Neuronal stem cell (in vitro differentiated cells): ENCODE measurements at regions not wholly inside any gene's neighbourhood (a gene's known extent, or its start where the extent isn't known, plus 50 kb on each side); places are given as distances from the start of the nearest gene placed in this dataset.

Experiments
- DNase-seq: peaks from one replicate; pipeline ENCODE4 v3.0.0-alpha.2; 2013; ENCODE audit warnings: low spot score
- H2AFZ ChIP-seq: one replicate; pipeline ENCODE4 v1.6.1; 2013; ENCODE audit warnings: mild to moderate bottlenecking, low read length, inconsistent platforms
- H2AK5ac ChIP-seq: 2 replicates; pipeline ENCODE4 v1.6.1; 2013; ENCODE audit warnings: low read depth, mild to moderate bottlenecking, inconsistent platforms, low read length, moderate library complexity, mixed read lengths
- H2BK120ac ChIP-seq: 2 replicates; pipeline ENCODE4 v1.6.1; 2013; ENCODE audit warnings: low read depth, mild to moderate bottlenecking, inconsistent platforms, low read length, moderate library complexity, mixed read lengths
- H2BK12ac ChIP-seq: one replicate; pipeline ENCODE4 v1.6.1; 2013; ENCODE audit warnings: low read length, inconsistent platforms
- H2BK15ac ChIP-seq: 2 replicates; pipeline ENCODE4 v1.6.1; 2013; ENCODE audit warnings: mild to moderate bottlenecking, low read length, inconsistent platforms, mixed read lengths
- H2BK5ac ChIP-seq: one replicate; pipeline ENCODE4 v1.6.1; 2013; ENCODE audit warnings: inconsistent platforms, mild to moderate bottlenecking, low read length, moderate library complexity
- H3K14ac ChIP-seq: one replicate; pipeline ENCODE4 v1.6.1; 2013; ENCODE audit warnings: low read length, inconsistent platforms
- H3K18ac ChIP-seq: 2 replicates; pipeline ENCODE4 v1.6.1; 2013; ENCODE audit warnings: low read length, inconsistent platforms
- H3K23ac ChIP-seq: 2 replicates; pipeline ENCODE4 v1.6.1; 2013; ENCODE audit warnings: low read depth, mild to moderate bottlenecking, mixed read lengths, low read length, inconsistent platforms; ENCODE audit not compliant: poor library complexity
- H3K27ac ChIP-seq: replicated peaks from 3 replicates; pipeline ENCODE4 v1.5.1; 2013; ENCODE audit warnings: low read length, inconsistent platforms
- H3K27me3 ChIP-seq, 3 experiments: 2 replicates each; pipeline ENCODE4 v1.6.1; 2013; ENCODE audit warnings: low read length in 3 of 3, mild to moderate bottlenecking in 2 of 3, inconsistent platforms in 1 of 3, low read depth in 1 of 3, mixed read lengths in 1 of 3, moderate library complexity in 1 of 3; ENCODE audit not compliant: control insufficient read depth in 3 of 3, insufficient read depth in 3 of 3
- H3K36me3 ChIP-seq, 2 donors: replicated peaks in 1 of 2; 2 replicates each; pipeline ENCODE4 v1.6.1; 2013; ENCODE audit warnings: low read length in 2 of 2; ENCODE audit not compliant: control insufficient read depth in 2 of 2, insufficient read depth in 2 of 2
- H3K4ac ChIP-seq: 2 replicates; pipeline ENCODE4 v1.6.1; 2013; ENCODE audit warnings: inconsistent platforms, mild to moderate bottlenecking, low read length, moderate library complexity
- H3K4me1 ChIP-seq, 2 donors: 1 replicate in 1 of 2; 2 replicates in 1 of 2; pipeline ENCODE4 v1.6.1; 2013; ENCODE audit warnings: low read length in 2 of 2, low read depth in 1 of 2; ENCODE audit not compliant: control insufficient read depth in 2 of 2, insufficient read depth in 1 of 2
- H3K4me2 ChIP-seq: one replicate; pipeline ENCODE4 v1.6.1; 2013; ENCODE audit warnings: mild to moderate bottlenecking, low read length, inconsistent platforms; ENCODE audit not compliant: insufficient read depth, poor library complexity, severe bottlenecking
- H3K4me3 ChIP-seq, 2 donors: 2 replicates each; pipeline ENCODE4 v1.5.1; 2013; ENCODE audit warnings: low read length in 2 of 2, mild to moderate bottlenecking in 2 of 2, inconsistent platforms in 1 of 2, moderate library complexity in 1 of 2
- H3K79me1 ChIP-seq: one replicate; pipeline ENCODE4 v1.6.1; 2013; ENCODE audit warnings: low read depth, mild to moderate bottlenecking, inconsistent platforms, low read length, moderate library complexity
- H3K9ac ChIP-seq: one replicate; pipeline ENCODE4 v1.6.1; 2013; ENCODE audit warnings: mild to moderate bottlenecking, low read depth, low read length, inconsistent platforms; ENCODE audit not compliant: poor library complexity
- H3K9me3 ChIP-seq, 2 donors: replicated peaks in 1 of 2; 2 replicates each; pipeline versions ENCODE3 to v1.6.1; 2013; ENCODE audit warnings: low read length in 2 of 2, mild to moderate bottlenecking in 2 of 2, inconsistent platforms in 1 of 2, low read depth in 1 of 2, mixed read lengths in 1 of 2, moderate library complexity in 1 of 2; ENCODE audit not compliant: control insufficient read depth in 2 of 2, insufficient read depth in 1 of 2
- H4K8ac ChIP-seq: one replicate; pipeline ENCODE4 v1.6.1; 2013; ENCODE audit warnings: low read depth, mild to moderate bottlenecking, inconsistent platforms, low read length, moderate library complexity
- H4K91ac ChIP-seq: one replicate; pipeline ENCODE4 v1.6.1; 2013; ENCODE audit warnings: low read length, low read depth, mild to moderate bottlenecking, inconsistent platforms; ENCODE audit not compliant: poor library complexity
- WGBS, 2 donors: extraction: QIAGEN DNeasy Blood & Tissue Kit; methylation state at CpG; one replicate each; pipeline ENCODE4 v1.1.7; 2013; ENCODE audit warnings: missing lambda C conversion rate in 2 of 2, mixed read lengths in 1 of 2; ENCODE audit not compliant: insufficient read length in 2 of 2, insufficient replicate concordance in 1 of 2; ENCODE audit errors: extremely low coverage in 2 of 2; 5-methylcytosine and 5-hydroxymethylcytosine counted together

DNA sequence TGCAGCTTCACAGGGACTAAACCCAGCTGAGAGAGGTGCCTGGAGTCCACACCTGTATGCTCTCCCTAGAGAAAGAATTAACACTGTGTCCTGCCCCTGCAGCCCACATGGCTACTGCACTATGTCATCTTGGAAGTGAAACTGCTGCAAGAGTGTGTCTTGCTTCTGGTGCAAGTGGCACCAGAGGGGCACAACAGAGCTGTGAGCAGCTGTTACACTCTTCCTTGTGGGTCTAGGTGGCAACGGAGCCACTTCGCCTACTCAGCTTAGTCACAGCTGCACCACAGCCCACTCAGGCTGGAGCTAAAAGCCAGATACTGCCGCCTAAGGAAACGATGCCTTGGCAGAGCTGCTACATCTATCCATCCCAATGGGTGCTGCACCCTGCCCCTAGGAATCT, 391.4 kb downstream of the COL12A1 start:
- Histone ChIP-seq H3K14ac (no peak overlapping the region), H3K4me3 (peak overlapping the region in 1 of 2 donors; percentile 18), H3K79me1 (no peaks in the 10 kb centered on the region), H3K9me3 (no peaks in the 10 kb centered on the region), H3K4me1 (no peaks in the 10 kb centered on the region), H2BK120ac (no peak overlapping the region), H3K4me2 (no peak overlapping the region), H3K18ac (no peak overlapping the region), H3K27ac (no peak overlapping the region), H2AFZ (no peak overlapping the region), H3K4ac (no peak overlapping the region), H2BK15ac (no peak overlapping the region), H4K8ac (no peak overlapping the region), H3K9ac (no peak overlapping the region), H4K91ac (no peak overlapping the region), H3K27me3 (no peaks in the 10 kb centered on the region), H3K36me3 (no peaks in the 10 kb centered on the region), H3K23ac (no peak overlapping the region), H2AK5ac (no peak overlapping the region), H2BK5ac (no peak overlapping the region), H2BK12ac (no peak overlapping the region)
- WGBS, 2 donors, result no CpG with 5 or more reads among the region's 4 CpGs
- no peak for DNase-seq

DNA sequence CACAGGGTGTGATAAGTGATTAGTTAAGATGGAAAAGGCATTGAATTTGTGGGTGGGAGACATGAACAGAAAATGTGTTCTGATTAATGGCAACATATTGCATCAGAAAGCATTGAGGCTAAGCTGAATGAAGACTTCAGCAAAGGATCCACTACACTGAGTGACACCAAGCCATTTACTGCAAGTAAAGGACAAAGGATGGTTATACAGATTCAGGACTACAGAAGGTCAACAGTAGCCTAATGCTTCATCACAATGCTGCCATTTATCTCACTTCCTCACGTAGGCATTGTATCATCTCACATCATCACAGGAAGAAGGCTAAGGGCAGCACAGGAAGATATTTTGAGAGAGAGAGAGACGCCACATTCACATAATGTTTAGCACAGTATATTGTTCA, 398.2 kb downstream of the COL12A1 start:
- Histone ChIP-seq H3K14ac (no peak overlapping the region), H3K18ac (no peak overlapping the region), H3K4me1 (no peaks in the 10 kb centered on the region), H3K9me3 (no peaks in the 10 kb centered on the region), H2BK15ac (no peak overlapping the region), H3K4me3 (no peak overlapping the region), H2BK120ac (no peak overlapping the region), H2BK5ac (no peak overlapping the region), H3K23ac (no peak overlapping the region), H3K27ac (no peak overlapping the region), H2AK5ac (no peak overlapping the region), H3K27me3 (no peaks in the 10 kb centered on the region), H2BK12ac (no peak overlapping the region), H4K91ac (no peak overlapping the region), H4K8ac (no peak overlapping the region), H3K79me1 (no peaks in the 10 kb centered on the region), H2AFZ (no peak overlapping the region), H3K36me3 (no peaks in the 10 kb centered on the region), H3K9ac (no peak overlapping the region), H3K4ac (no peak overlapping the region), H3K4me2 (no peak overlapping the region)
- no peak for DNase-seq
- no CpG with 5 or more reads among the region's 2 CpGs for WGBS, 2 donors

DNA sequence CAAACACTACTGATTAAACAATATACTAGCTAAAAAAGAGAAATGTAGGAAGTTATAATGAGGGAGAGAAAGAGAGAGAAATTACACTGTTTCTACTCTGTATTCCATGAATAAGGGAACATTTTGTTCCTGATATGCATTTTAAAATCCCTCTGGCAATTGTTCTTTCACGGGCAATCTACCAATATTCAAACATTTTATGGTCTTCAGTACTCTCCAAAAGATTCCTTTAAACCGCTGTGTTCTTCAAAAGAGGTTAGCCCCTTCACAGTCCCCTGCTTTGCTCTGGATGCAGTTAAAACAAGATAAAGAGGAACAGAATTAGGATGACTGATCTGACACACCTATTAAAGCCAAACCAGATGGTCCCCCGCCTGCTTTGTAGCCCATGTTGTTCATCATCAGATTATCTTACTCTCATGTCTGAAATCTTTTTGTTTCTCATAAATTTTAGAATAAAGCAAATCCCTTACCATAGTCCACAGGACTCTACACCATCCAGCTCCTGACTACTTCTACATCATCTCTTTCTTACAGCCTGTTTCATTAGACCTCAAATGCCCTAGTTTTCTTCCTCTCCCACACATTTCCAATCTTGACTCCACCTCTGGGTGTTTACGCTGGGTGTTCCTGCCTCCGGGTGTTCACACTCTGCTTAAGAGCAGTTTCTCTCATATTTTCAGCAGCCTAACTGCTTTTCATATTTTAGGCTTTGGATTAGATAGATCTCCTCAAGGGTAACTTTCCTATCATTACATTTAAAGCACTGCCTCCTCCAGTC, 399.7 kb downstream of the COL12A1 start:
- H4K91ac ChIP-seq, result no peak overlapping the region
- H3K9ac ChIP-seq, result no peak overlapping the region
- no peak overlapping the region for H2BK120ac ChIP-seq
- H4K8ac ChIP-seq, result no peak overlapping the region
- no peak overlapping the region for H2BK5ac ChIP-seq
- no peak overlapping the region for H2BK12ac ChIP-seq
- no peak for DNase-seq
- H2AK5ac ChIP-seq, result no peak overlapping the region
- H3K27me3 ChIP-seq, result no peaks in the 10 kb centered on the region
- H3K23ac ChIP-seq, result no peak overlapping the region
- H3K18ac ChIP-seq, result no peak overlapping the region
- WGBS, 2 donors, result no CpG with 5 or more reads among the region's 5 CpGs
- no peak overlapping the region for H3K14ac ChIP-seq
- H3K79me1 ChIP-seq, result no peaks in the 10 kb centered on the region
- no peak overlapping the region for H3K4me2 ChIP-seq
- H3K4me1 ChIP-seq, result no peaks in the 10 kb centered on the region
- no peak overlapping the region for H3K27ac ChIP-seq
- H3K9me3 ChIP-seq, result no peaks in the 10 kb centered on the region
- H3K4ac ChIP-seq, result no peak overlapping the region
- H2AFZ ChIP-seq, result no peak overlapping the region
- H2BK15ac ChIP-seq, result no peak overlapping the region
- no peak overlapping the region for H3K4me3 ChIP-seq
- H3K36me3 ChIP-seq, result no peaks in the 10 kb centered on the region

DNA sequence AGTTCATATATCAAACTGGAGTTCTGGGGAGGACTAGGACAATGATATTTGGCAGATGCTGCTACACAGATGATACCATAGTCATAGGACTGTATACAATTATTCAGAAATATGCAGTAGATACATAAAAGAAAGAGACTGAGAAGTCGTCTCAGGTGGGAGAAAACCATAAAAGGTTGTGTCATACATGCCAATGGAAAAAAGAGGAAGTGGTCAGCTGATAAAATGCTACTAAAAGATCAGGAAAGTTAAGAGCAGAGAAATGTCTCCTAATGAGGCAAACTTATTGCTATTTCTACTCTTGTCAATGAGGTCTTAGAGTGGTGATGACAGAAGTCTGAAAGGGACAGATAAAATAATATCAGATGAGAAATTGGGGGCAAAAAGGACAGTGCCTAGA, 407.6 kb downstream of the COL12A1 start:
- H3K27me3 ChIP-seq, result no peaks in the 10 kb centered on the region
- no peak overlapping the region for H2BK15ac ChIP-seq
- H3K27ac ChIP-seq, result no peak overlapping the region
- H3K4ac ChIP-seq, result no peak overlapping the region
- no peak overlapping the region for H2AFZ ChIP-seq
- peaks cover 0 to 1% of the 10 kb centered on the region in 2 donors for H3K9me3 ChIP-seq
- H3K9ac ChIP-seq, result no peak overlapping the region
- WGBS, 2 donors, result no CpG with 5 or more reads among the region's 1 CpG
- H3K4me2 ChIP-seq, result no peak overlapping the region
- no peak overlapping the region for H2BK5ac ChIP-seq
- H3K4me3 ChIP-seq, result no peak overlapping the region
- no peaks in the 10 kb centered on the region for H3K79me1 ChIP-seq
- H4K91ac ChIP-seq, result no peak overlapping the region
- H2BK120ac ChIP-seq, result no peak overlapping the region
- no peak overlapping the region for H4K8ac ChIP-seq
- H3K18ac ChIP-seq, result no peak overlapping the region
- H3K4me1 ChIP-seq, result no peaks in the 10 kb centered on the region
- H2BK12ac ChIP-seq, result no peak overlapping the region
- H3K36me3 ChIP-seq, result no peaks in the 10 kb centered on the region
- no peak overlapping the region for H3K23ac ChIP-seq
- no peak overlapping the region for H3K14ac ChIP-seq
- no peak for DNase-seq
- no peak overlapping the region for H2AK5ac ChIP-seq
